ENCODE measurements at regions not wholly inside any gene's neighbourhood (a gene's known extent, or its start where the extent isn't known, plus 50 kb on each side); places are given as distances from the start of the nearest gene placed in this dataset.

DNA sequence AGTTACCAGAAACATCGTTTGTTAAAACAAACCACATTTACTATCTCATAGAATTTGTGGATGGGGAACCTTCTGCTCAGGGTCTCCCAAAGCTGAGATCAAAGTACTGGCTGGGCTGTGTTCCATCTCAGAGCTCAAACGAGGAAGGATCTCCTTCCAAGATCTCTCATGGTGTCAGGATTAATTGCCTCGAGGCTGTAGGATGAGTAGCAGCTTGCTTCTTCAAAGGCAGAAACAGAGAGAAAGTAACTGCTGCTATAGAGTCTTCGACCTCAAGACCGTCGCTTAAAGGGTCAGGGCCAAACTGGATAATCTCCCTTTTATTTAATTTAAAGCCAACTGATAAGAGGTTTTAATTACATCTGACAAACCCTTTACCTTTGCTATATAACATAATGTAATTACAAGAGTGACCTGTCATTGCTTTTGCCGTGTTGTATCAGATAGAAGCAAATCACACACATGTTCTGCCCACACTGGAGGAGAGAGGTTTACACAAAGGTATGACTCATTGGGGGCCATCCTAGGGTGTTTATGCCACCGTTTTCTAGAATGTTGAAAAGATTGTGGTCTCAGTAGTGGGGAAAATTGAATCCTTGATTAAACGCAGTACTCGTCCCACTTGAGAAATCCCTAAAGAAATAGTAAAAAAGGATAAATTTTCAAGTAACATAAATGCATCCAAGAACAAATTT is 868.8 kb upstream of the TMEM132C start:
- Histone ChIP-seq H4K91ac (replicated peaks; ENCODE audit: insufficient read length, low read length) (no peak overlapping the region), H3K79me2 (ENCODE audit: control insufficient read depth in 1 of 2, insufficient read depth in 2 of 2, low read length in 2 of 2) (no peaks in the 10 kb centered on the region), H3K23me2 (ENCODE audit: low read depth, low read length) (no peaks in the 10 kb centered on the region; the same call in 1 of the 2 replicates), H4K20me1 (replicated peaks in 1 of 2; ENCODE audit: control insufficient read depth in 1 of 2, insufficient read depth in 2 of 2, low read length in 2 of 2) (no peaks in the 10 kb centered on the region), H4K5ac (ENCODE audit: insufficient read length, low read depth, low read length) (no peak overlapping the region), H3K79me1 (ENCODE audit: low read depth, low read length) (no peaks in the 10 kb centered on the region), H3K4me2 (ENCODE audit: insufficient read depth in 1 of 2, low read depth in 2 of 2, low read length in 2 of 2) (no peak overlapping the region), H2AK5ac (ENCODE audit: low read depth, low read length) (no peak overlapping the region), H3K4me1 (replicated peaks in 1 of 4; ENCODE audit: control insufficient read depth in 3 of 4, insufficient read depth in 4 of 4, low read length in 3 of 4) (peaks cover 0 to 3% (median 0%) of the 10 kb centered on the region in 4 experiments; a peak in 2 of 7 replicates), H3K27me3 (replicated peaks in 1 of 4; ENCODE audit: control insufficient read depth in 3 of 4, extremely low read depth in 1 of 4, insufficient read depth in 3 of 4, low read length in 3 of 4) (no peaks in the 10 kb centered on the region), H2AFZ (ENCODE audit: low read length) (no peak overlapping the region), H4K8ac (ENCODE audit: extremely low read depth, insufficient read depth, low read length) (no peak overlapping the region), H2BK15ac (ENCODE audit: low read length) (no peak overlapping the region), H3K23ac (ENCODE audit: insufficient read length) (no peak overlapping the region), H3K36me3 (ENCODE audit: control insufficient read depth in 2 of 4, insufficient read depth in 4 of 4, low read length in 3 of 4) (no peaks in the 10 kb centered on the region), H2BK120ac (replicated peaks; ENCODE audit: low read depth, low read length) (no peak overlapping the region), H3K56ac (replicated peaks; ENCODE audit: insufficient read length, low read depth, low read length) (no peak overlapping the region), H3K9me3 (ENCODE audit: insufficient read depth in 2 of 2, low read depth in 1 of 2, low read length in 1 of 2) (no peaks in the 10 kb centered on the region), H2BK12ac (ENCODE audit: low read depth, low read length) (no peak overlapping the region), H2BK20ac (ENCODE audit: low read length) (no peak overlapping the region), H3K27ac (ENCODE audit: low read depth, low read length) (no peak overlapping the region), H3K9ac (replicated peaks in 1 of 4; ENCODE audit: extremely low read depth in 1 of 4, low read depth in 3 of 4, low read length in 3 of 4) (no peak overlapping the region), H2BK5ac (ENCODE audit: low read depth, low read length) (no peak overlapping the region), H3K18ac (ENCODE audit: extremely low read depth, low read length) (no peak overlapping the region), H3K4ac (replicated peaks; ENCODE audit: insufficient read length, low read depth, low read length) (no peak overlapping the region), H3K4me3 (ENCODE audit: extremely low read depth in 1 of 4, insufficient read depth in 2 of 4, low read depth in 3 of 4, low read length in 4 of 4) (no peak overlapping the region), H3K14ac (ENCODE audit: insufficient read length) (no peak overlapping the region)
- ChIA-PET POLR2A (ENCODE audit: partially characterized antibody) (no interaction called here), CTCF (ENCODE audit: partially characterized antibody) (interaction anchor here (0.7 to 1.2 kb wide), 3 partner anchors 13 to 81 kb away, joined by 3 to 4 read pairs (median 3); no protein-coding TSS in a partner anchor)
- DNase-seq (ENCODE audit: low read depth in 1 of 2, low spot score in 2 of 2) (no peak), FAIRE-seq (no peak)
- WGBS, 2 experiments (ENCODE audit: extremely low coverage in 1 of 2, insufficient coverage in 1 of 2, insufficient read length in 1 of 2, insufficient replicate concordance in 2 of 2, low coverage in 1 of 2, low lambda C conversion rate in 2 of 2, missing lambda C conversion rate in 1 of 2): 88% methylated on average over 10 of the region's 10 CpGs; no CpG with 5 or more reads in 1 of the 2 experiments
- TF ChIP-seq TBP (IDR thresholded peaks at IDR 0.05; ENCODE audit: low read depth, low read length) (no peak), SP4 (IDR thresholded peaks at IDR 0.05; ENCODE audit: low read length) (no peak), KDM5A (IDR thresholded peaks at IDR 0.05; ENCODE audit: low read length) (no peak), FOSL1 (IDR thresholded peaks at IDR 0.05; ENCODE audit: insufficient read depth, low read depth, low read length) (no peak), POLR2A (IDR thresholded peaks at IDR 0.05; ENCODE audit: control extremely low read depth in 1 of 2, low read depth in 2 of 2, low read length in 2 of 2) (no peak), MAFK (IDR thresholded peaks at IDR 0.05; ENCODE audit: low read depth, low read length) (no peak), SAP30 (IDR thresholded peaks at IDR 0.05; ENCODE audit: insufficient read depth, insufficient replicate concordance, low read length) (no peak)
- TF ChIP-seq, protein P1, sequence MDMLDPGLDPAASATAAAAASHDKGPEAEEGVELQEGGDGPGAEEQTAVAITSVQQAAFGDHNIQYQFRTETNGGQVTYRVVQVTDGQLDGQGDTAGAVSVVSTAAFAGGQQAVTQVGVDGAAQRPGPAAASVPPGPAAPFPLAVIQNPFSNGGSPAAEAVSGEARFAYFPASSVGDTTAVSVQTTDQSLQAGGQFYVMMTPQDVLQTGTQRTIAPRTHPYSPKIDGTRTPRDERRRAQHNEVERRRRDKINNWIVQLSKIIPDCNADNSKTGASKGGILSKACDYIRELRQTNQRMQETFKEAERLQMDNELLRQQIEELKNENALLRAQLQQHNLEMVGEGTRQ (IDR thresholded peaks at IDR 0.05; ENCODE audit: low read length): no peak
